Inflammatory macrophage treated with lipopolysaccharide for 1 hour (primary cell): ENCODE measurements at regions not wholly inside any gene's neighbourhood (a gene's known extent, or its start where the extent isn't known, plus 50 kb on each side); places are given as distances from the start of the nearest gene placed in this dataset.

Source experiments
- DNase-seq, 2 donors: peaks; one replicate each; pipeline ENCODE4 v3.0.0-alpha.2; 2020 to 2022

- no peak for DNase-seq
Observed at GRCh38 chr3:148329481-148330235, 368.0 kb upstream of the AGTR1 start.

GRCh38 chr3:148330542-148330941 is 367.2 kb upstream of the AGTR1 start:
- DNase-seq = no peak

GRCh38 chr3:148331081-148331846 is 366.4 kb upstream of the AGTR1 start:
- no peak for DNase-seq

- DNase-seq = no peak
Observed at GRCh38 chr3:148332509-148332908, 365.2 kb upstream of the AGTR1 start.

GRCh38 chr3:148333091-148333490 is 364.6 kb upstream of the AGTR1 start:
- no peak for DNase-seq

GRCh38 chr3:148335612-148336011 is 362.1 kb upstream of the AGTR1 start:
- DNase-seq = no peak

GRCh38 chr3:148343416-148343815 is 354.3 kb upstream of the AGTR1 start:
- DNase-seq = no peak

GRCh38 chr3:148344521-148344920 is 353.2 kb upstream of the AGTR1 start:
- no peak for DNase-seq

- no peak for DNase-seq
Observed at GRCh38 chr3:148360051-148360450, 337.7 kb upstream of the AGTR1 start.

GRCh38 chr3:148366743-148367410 is 330.8 kb upstream of the AGTR1 start:
- peak in 1 of 2 donors; percentile 3 for DNase-seq

GRCh38 chr3:148367756-148368155 is 329.9 kb upstream of the AGTR1 start:
- no peak for DNase-seq

GRCh38 chr3:148369381-148369780 is 328.3 kb upstream of the AGTR1 start:
- no peak for DNase-seq

GRCh38 chr3:148372206-148372875 is 325.4 kb upstream of the AGTR1 start:
- DNase-seq = no peak

GRCh38 chr3:148373961-148374360 is 323.7 kb upstream of the AGTR1 start:
- no peak for DNase-seq

GRCh38 chr3:148379763-148380382 is 317.8 kb upstream of the AGTR1 start:
- no peak for DNase-seq

GRCh38 chr3:148381051-148381450 is 316.7 kb upstream of the AGTR1 start:
- DNase-seq = no peak

GRCh38 chr3:148389916-148390315 is 307.8 kb upstream of the AGTR1 start:
- DNase-seq = no peak

- DNase-seq = no peak
Observed at GRCh38 chr3:148395821-148396220, 301.9 kb upstream of the AGTR1 start.

GRCh38 chr3:148400754-148401153 is 296.9 kb upstream of the AGTR1 start:
- DNase-seq = no peak

GRCh38 chr3:148408667-148409066 is 289.0 kb upstream of the AGTR1 start:
- DNase-seq = no peak

GRCh38 chr3:148420242-148420641 is 277.5 kb upstream of the AGTR1 start:
- no peak for DNase-seq

GRCh38 chr3:148428862-148429605 is 268.7 kb upstream of the AGTR1 start:
- DNase-seq = no peak
